A549 (cell line): ENCODE measurements at regions not wholly inside any gene's neighbourhood (a gene's known extent, or its start where the extent isn't known, plus 50 kb on each side); places are given as distances from the start of the nearest gene placed in this dataset.

Experiments used
- ATAC-seq, 2 experiments: fragments of 200-7000 bp in 1 of 2; fragments of >200 bp in 1 of 2; cut with Nextera tagmentation in 1 of 2; cut with Tn5 transposase in 1 of 2; 3 replicates each; pipeline versions ENCODE4 v1.8.0 to v1.9.1; 2018 to 2020; ENCODE audit warnings: mild to moderate bottlenecking in 1 of 2, moderate library complexity in 1 of 2
- CTCF ChIA-PET: fragments of 300-600 bp; sonication (Branson Sonifier 250); formaldehyde crosslinking; extraction: SDS; loops from one replicate; lab custom pipeline; 2021; ENCODE audit warnings: antibody characterized with exemption, inconsistent platforms; lab: Yijun Ruan, JAX
- POLR2A ChIA-PET: fragments of 350-600 bp; formaldehyde crosslinking; extraction: SDS; loops from one replicate; lab custom pipeline; 2021; ENCODE audit warnings: antibody characterized with exemption, inconsistent platforms; lab: Yijun Ruan, JAX
- DNase-seq, 2 experiments: peaks; one replicate each; pipeline versions ENCODE4 v3.0.0 to v3.0.0-alpha.2; 2011 to 2016; ENCODE audit warnings: low read depth in 1 of 2, low spot score in 1 of 2
- FAIRE-seq: peaks from 2 replicates; lab custom pipeline; 2011; peaks lifted over from hg19 to GRCh38; lab: Jason Lieb, UNC
- H3K27ac ChIP-seq, 2 experiments: fragments of >200 bp; sonication (Bioruptor Twin); formaldehyde crosslinking; 3 replicates each; pipeline ENCODE4 v1.5.1; 2016 to 2017
- H3K4me1 ChIP-seq: fragments of >200 bp; sonication (Bioruptor Twin); formaldehyde crosslinking; 3 replicates; pipeline ENCODE4 v1.6.1; 2016
- H3K4me2 ChIP-seq: fragments of >200 bp; sonication (Bioruptor Twin); formaldehyde crosslinking; 3 replicates; pipeline ENCODE4 v1.6.1; 2016
- H3K4me3 ChIP-seq: fragments of >200 bp; sonication (Bioruptor Twin); formaldehyde crosslinking; 3 replicates; pipeline ENCODE4 v1.5.1; 2016
- H3K9me3 ChIP-seq: fragments of >200 bp; sonication (Bioruptor Twin); formaldehyde crosslinking; 3 replicates; pipeline ENCODE4 v1.6.1; 2016
- BHLHE40 ChIP-seq: IDR thresholded peaks from 2 replicates; pipeline ENCODE4 v1.6.1; 2012; ENCODE audit warnings: low read depth, low read length, inconsistent platforms
- CBX2 ChIP-seq: fragments of 200-600 bp; sonication (generic); IDR thresholded peaks from 2 replicates; pipeline ENCODE4 v1.6.1; 2016; ENCODE audit warnings: low read depth, mild to moderate bottlenecking, borderline replicate concordance
- CBX8 ChIP-seq: fragments of 200-600 bp; sonication (generic); IDR thresholded peaks from 2 replicates; pipeline ENCODE4 v1.6.1; 2016
- CHD2 ChIP-seq: fragments of 150-350 bp; IDR thresholded peaks from 2 replicates; pipeline ENCODE4 v1.6.1; 2014; ENCODE audit warnings: low read length; ENCODE audit not compliant: partially characterized antibody
- EHF ChIP-seq: fragments of 250-450 bp; sonication (Bioruptor Pico); IDR thresholded peaks from 2 replicates; pipeline ENCODE4 v1.5.0; 2020; ENCODE audit warnings: mild to moderate bottlenecking
- FOSB ChIP-seq: fragments of 250-450 bp; sonication (Bioruptor Pico); IDR thresholded peaks from 2 replicates; pipeline ENCODE4 v1.5.0; 2020; ENCODE audit warnings: mild to moderate bottlenecking, moderate library complexity
- FOXS1 ChIP-seq: fragments of 250-450 bp; sonication (Bioruptor Pico); IDR thresholded peaks from 2 replicates; pipeline ENCODE4 v1.5.0; 2020; ENCODE audit warnings: mild to moderate bottlenecking, moderate library complexity
- HEYL ChIP-seq: fragments of 250-450 bp; sonication (Bioruptor Pico); IDR thresholded peaks from 2 replicates; pipeline ENCODE4 v1.8.0; 2021; ENCODE audit warnings: mild to moderate bottlenecking, moderate library complexity
- HOXB5 ChIP-seq: fragments of 250-450 bp; sonication (Bioruptor Pico); IDR thresholded peaks from 2 replicates; pipeline ENCODE4 v1.5.0; 2020; ENCODE audit warnings: mild to moderate bottlenecking, moderate library complexity
- JUNB ChIP-seq: fragments of >200 bp; sonication (Bioruptor Twin); formaldehyde crosslinking; IDR thresholded peaks from 2 replicates; pipeline ENCODE4 v1.6.1; 2016
- KDM5A ChIP-seq: fragments of 200-600 bp; sonication (generic); IDR thresholded peaks from 2 replicates; pipeline ENCODE4 v1.6.1; 2016; ENCODE audit warnings: antibody characterized with exemption, mild to moderate bottlenecking
- MAFK ChIP-seq: fragments of 450-650 bp; IDR thresholded peaks from 2 replicates; pipeline ENCODE4 v1.6.1; 2014; ENCODE audit not compliant: partially characterized antibody
- NFE2L2 ChIP-seq: fragments of 150-350 bp; conservative IDR thresholded peaks from 2 replicates; pipeline ENCODE4 v1.6.1; 2014; ENCODE audit warnings: low read length
- NR3C1 ChIP-seq: fragments of >200 bp; sonication (Bioruptor Twin); formaldehyde crosslinking; IDR thresholded peaks from 3 replicates; pipeline ENCODE4 v1.6.1; 2017
- PHF8 ChIP-seq: fragments of 200-600 bp; sonication (generic); IDR thresholded peaks from 2 replicates; pipeline ENCODE4 v1.6.1; 2016; ENCODE audit warnings: low read depth, mild to moderate bottlenecking, antibody characterized with exemption, moderate library complexity, borderline replicate concordance
- POLR2A ChIP-seq: IDR thresholded peaks from 2 replicates; pipeline ENCODE4 v1.6.1; 2012; ENCODE audit warnings: mild to moderate bottlenecking, low read length
- POLR2AphosphoS2 ChIP-seq: conservative IDR thresholded peaks from 2 replicates; pipeline ENCODE4 v1.6.1; 2012; ENCODE audit warnings: low read length, improper control_type of control experiment, inconsistent platforms
- RARB ChIP-seq: fragments of 250-450 bp; sonication (Bioruptor Pico); IDR thresholded peaks from 2 replicates; pipeline ENCODE4 v1.8.0; 2021; ENCODE audit warnings: mild to moderate bottlenecking, moderate library complexity
- RCOR1 ChIP-seq: fragments of 150-350 bp; IDR thresholded peaks from 2 replicates; pipeline ENCODE4 v1.6.1; 2014; ENCODE audit warnings: antibody characterized with exemption, low read length, low read depth
- RFX5 ChIP-seq: fragments of 450-650 bp; IDR thresholded peaks from 2 replicates; pipeline ENCODE4 v1.7.1; 2014; ENCODE audit warnings: antibody characterized with exemption, mild to moderate bottlenecking, moderate library complexity
- RNF2 ChIP-seq: fragments of 200-600 bp; sonication (generic); IDR thresholded peaks from 2 replicates; pipeline ENCODE4 v1.6.1; 2016; ENCODE audit warnings: low read depth, mild to moderate bottlenecking, antibody characterized with exemption, moderate library complexity, borderline replicate concordance
- SREBF2 ChIP-seq: fragments of 450-650 bp; IDR thresholded peaks from 2 replicates; pipeline ENCODE4 v1.6.1; 2014; ENCODE audit warnings: mild to moderate bottlenecking, moderate library complexity
- TFCP2L1 ChIP-seq: fragments of 250-450 bp; sonication (Bioruptor Pico); IDR thresholded peaks from 2 replicates; pipeline ENCODE4 v1.5.0; 2021; ENCODE audit warnings: mild to moderate bottlenecking
- WGBS: methylation state at CpG from one replicate; pipeline ENCODE4 v1.1.6; 2017; ENCODE audit errors: missing lambda C conversion rate; 5-methylcytosine and 5-hydroxymethylcytosine counted together
- TF ChIP-seq, protein P1 (sequence below): IDR thresholded peaks from 2 replicates; pipeline ENCODE4 v1.6.1; 2012; ENCODE audit warnings: low read depth, borderline replicate concordance
- TF ChIP-seq, protein P2 (sequence below): fragments of 250-450 bp; sonication (Bioruptor Pico); IDR thresholded peaks from 2 replicates; pipeline ENCODE4 v1.5.0; 2021; ENCODE audit warnings: mild to moderate bottlenecking, moderate library complexity, borderline replicate concordance
- TF ChIP-seq, protein P3 (sequence below): fragments of >200 bp; sonication (Bioruptor Twin); formaldehyde crosslinking; IDR thresholded peaks from 3 replicates; pipeline ENCODE4 v1.5.1; 2016
- TF ChIP-seq, protein P4 (sequence below): IDR thresholded peaks from 2 replicates; pipeline ENCODE4 v1.6.1; 2012
- TF ChIP-seq, protein P5 (sequence below): fragments of >200 bp; sonication (Bioruptor Twin); formaldehyde crosslinking; IDR thresholded peaks from 3 replicates; pipeline ENCODE4 v1.6.1; 2016
- TF ChIP-seq, protein P6 (sequence below): fragments of 250-450 bp; sonication (Bioruptor Pico); IDR thresholded peaks from 2 replicates; pipeline ENCODE4 v1.5.0; 2020; ENCODE audit warnings: low read depth, mild to moderate bottlenecking, moderate library complexity

DNA sequence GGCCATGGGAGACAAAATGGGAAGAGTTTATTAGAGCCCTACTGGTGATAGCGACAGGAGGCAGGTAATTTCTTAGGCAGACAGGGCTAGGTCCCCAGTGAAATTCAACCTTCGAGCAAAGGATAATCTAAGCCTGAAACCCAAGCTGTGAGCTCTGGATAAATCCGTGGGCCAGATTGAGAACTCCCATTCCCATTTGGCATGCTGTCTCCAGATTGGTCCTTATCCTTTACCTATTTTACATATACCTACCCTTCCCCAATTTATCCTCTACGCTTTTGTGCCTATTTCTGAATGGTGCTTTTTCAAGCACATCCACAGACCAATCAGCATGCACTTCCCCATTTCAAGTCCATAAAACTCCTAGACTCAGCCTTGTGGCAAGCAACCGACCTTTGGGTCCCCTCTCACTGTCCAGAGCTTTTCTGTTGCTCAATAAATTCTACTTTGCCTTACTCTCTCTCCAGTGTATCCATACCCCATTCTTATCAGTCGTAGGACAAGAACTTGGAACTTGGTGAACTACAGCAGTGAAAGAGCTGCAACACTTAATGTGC, 268.0 kb downstream of the MYCN start (continued):
- TF ChIP-seq, protein P1, sequence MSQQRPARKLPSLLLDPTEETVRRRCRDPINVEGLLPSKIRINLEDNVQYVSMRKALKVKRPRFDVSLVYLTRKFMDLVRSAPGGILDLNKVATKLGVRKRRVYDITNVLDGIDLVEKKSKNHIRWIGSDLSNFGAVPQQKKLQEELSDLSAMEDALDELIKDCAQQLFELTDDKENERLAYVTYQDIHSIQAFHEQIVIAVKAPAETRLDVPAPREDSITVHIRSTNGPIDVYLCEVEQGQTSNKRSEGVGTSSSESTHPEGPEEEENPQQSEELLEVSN: no peak
- TF ChIP-seq POLR2A: no peak
- no peak for TF ChIP-seq RARB
- no peak for TF ChIP-seq CBX2
- no peak for TF ChIP-seq POLR2AphosphoS2
- TF ChIP-seq RFX5: no peak

DNA sequence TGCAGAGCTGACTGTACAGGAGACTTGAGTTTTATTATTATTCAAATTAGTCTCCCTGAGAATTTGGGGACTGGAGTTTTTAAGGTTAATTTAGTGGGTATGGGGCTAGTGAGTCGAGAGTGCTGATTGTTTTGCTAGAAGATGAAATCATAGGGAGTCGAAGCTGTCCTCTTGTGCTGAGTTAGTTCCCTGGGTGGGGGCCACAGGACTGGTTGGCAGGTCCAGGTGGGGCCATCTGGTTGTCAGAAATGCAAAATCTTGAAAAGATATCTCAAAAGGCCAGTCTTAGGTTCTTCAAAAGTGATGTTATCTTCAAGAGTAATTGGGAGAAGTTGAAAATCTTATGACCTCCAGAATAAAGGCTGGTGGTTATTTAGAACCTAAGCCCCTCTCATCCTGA, 267.3 kb downstream of the MYCN start:
- no peak for FAIRE-seq
- TF ChIP-seq RARB (no peak), KDM5A (no peak), BHLHE40 (no peak), MAFK (no peak), JUNB (no peak), CBX8 (no peak), HEYL (CRISPR knock-in tag) (no peak), NFE2L2 (no peak), RCOR1 (no peak), SREBF2 (no peak), RNF2 (no peak), HOXB5 (no peak), RFX5 (no peak)
- TF ChIP-seq, protein P2, sequence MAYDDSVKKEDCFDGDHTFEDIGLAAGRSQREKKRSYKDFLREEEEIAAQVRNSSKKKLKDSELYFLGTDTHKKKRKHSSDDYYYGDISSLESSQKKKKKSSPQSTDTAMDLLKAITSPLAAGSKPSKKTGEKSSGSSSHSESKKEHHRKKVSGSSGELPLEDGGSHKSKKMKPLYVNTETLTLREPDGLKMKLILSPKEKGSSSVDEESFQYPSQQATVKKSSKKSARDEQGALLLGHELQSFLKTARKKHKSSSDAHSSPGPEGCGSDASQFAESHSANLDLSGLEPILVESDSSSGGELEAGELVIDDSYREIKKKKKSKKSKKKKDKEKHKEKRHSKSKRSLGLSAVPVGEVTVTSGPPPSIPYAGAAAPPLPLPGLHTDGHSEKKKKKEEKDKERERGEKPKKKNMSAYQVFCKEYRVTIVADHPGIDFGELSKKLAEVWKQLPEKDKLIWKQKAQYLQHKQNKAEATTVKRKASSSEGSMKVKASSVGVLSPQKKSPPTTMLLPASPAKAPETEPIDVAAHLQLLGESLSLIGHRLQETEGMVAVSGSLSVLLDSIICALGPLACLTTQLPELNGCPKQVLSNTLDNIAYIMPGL (CRISPR knock-in tag): no peak
- TF ChIP-seq, protein P3, sequence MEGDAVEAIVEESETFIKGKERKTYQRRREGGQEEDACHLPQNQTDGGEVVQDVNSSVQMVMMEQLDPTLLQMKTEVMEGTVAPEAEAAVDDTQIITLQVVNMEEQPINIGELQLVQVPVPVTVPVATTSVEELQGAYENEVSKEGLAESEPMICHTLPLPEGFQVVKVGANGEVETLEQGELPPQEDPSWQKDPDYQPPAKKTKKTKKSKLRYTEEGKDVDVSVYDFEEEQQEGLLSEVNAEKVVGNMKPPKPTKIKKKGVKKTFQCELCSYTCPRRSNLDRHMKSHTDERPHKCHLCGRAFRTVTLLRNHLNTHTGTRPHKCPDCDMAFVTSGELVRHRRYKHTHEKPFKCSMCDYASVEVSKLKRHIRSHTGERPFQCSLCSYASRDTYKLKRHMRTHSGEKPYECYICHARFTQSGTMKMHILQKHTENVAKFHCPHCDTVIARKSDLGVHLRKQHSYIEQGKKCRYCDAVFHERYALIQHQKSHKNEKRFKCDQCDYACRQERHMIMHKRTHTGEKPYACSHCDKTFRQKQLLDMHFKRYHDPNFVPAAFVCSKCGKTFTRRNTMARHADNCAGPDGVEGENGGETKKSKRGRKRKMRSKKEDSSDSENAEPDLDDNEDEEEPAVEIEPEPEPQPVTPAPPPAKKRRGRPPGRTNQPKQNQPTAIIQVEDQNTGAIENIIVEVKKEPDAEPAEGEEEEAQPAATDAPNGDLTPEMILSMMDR: no peak
- TF ChIP-seq, protein P4, sequence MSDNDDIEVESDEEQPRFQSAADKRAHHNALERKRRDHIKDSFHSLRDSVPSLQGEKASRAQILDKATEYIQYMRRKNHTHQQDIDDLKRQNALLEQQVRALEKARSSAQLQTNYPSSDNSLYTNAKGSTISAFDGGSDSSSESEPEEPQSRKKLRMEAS: no peak
- TF ChIP-seq, protein P5, sequence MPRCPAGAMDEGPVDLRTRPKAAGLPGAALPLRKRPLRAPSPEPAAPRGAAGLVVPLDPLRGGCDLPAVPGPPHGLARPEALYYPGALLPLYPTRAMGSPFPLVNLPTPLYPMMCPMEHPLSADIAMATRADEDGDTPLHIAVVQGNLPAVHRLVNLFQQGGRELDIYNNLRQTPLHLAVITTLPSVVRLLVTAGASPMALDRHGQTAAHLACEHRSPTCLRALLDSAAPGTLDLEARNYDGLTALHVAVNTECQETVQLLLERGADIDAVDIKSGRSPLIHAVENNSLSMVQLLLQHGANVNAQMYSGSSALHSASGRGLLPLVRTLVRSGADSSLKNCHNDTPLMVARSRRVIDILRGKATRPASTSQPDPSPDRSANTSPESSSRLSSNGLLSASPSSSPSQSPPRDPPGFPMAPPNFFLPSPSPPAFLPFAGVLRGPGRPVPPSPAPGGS: no peak
- H3K27ac ChIP-seq: no peak overlapping the region
- DNase-seq: no peak
- 3% methylated on average over 2 of the region's 2 CpGs for WGBS
- H3K4me2 ChIP-seq: no peak overlapping the region
- no peak overlapping the region for H3K4me3 ChIP-seq
- ChIA-PET POLR2A (no interaction called here), CTCF (no interaction called here)
- ATAC-seq: no peak
- H3K4me1 ChIP-seq: no peaks in the 10 kb centered on the region
- H3K9me3 ChIP-seq: no peaks in the 10 kb centered on the region

DNA sequence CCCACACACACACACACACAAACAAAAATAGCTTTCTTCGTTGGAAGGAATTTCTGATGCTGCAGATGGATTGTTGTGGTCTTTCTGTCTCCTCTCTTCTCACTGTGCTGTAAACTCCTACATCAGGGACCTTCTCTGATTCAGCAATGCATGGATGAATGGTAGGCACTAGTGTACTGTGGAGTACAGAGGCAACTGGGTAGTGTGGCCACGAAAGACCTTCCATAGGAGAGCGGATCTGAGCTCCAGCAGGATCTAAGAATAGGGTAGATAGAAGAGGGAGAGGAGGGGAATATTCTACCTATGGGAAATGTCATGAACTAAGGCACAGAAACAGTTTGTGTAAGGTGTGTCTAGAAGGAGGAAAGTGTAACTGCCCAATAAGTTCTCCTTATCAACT, 266.8 kb downstream of the MYCN start:
- Histone ChIP-seq H3K4me2 (no peak overlapping the region), H3K27ac (no peak overlapping the region), H3K4me3 (no peak overlapping the region), H3K4me1 (no peaks in the 10 kb centered on the region), H3K9me3 (no peaks in the 10 kb centered on the region)
- POLR2A ChIA-PET: no interaction called here
- CTCF ChIA-PET: no interaction called here
- ATAC-seq (no peak), FAIRE-seq (no peak), DNase-seq (no peak)
- no peak for TF ChIP-seq PHF8
- TF ChIP-seq, protein P1: no peak
- no peak for TF ChIP-seq FOSB (CRISPR knock-in tag)
- TF ChIP-seq, protein P6, sequence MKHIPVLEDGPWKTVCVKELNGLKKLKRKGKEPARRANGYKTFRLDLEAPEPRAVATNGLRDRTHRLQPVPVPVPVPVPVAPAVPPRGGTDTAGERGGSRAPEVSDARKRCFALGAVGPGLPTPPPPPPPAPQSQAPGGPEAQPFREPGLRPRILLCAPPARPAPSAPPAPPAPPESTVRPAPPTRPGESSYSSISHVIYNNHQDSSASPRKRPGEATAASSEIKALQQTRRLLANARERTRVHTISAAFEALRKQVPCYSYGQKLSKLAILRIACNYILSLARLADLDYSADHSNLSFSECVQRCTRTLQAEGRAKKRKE (CRISPR knock-in tag): no peak
- no peak for TF ChIP-seq CBX2
- TF ChIP-seq NR3C1: no peak
- TF ChIP-seq EHF (CRISPR knock-in tag): no peak
- no peak for TF ChIP-seq TFCP2L1 (CRISPR knock-in tag)
- TF ChIP-seq FOXS1: no peak
- TF ChIP-seq CHD2: no peak
- TF ChIP-seq HEYL (CRISPR knock-in tag): no peak
- TF ChIP-seq JUNB: no peak
- WGBS: 2% methylated on average over 3 of the region's 3 CpGs
